ENCODE measurements at regions not wholly inside any gene's neighbourhood (a gene's known extent, or its start where the extent isn't known, plus 50 kb on each side); places are given as distances from the start of the nearest gene placed in this dataset.

GRCh38 chr9:129467739-129468666, 152.9 kb downstream of the C9orf50 start:
- Histone ChIP-seq H3K27ac (ENCODE audit: low read depth, low read length) (no peak overlapping the region), H3K27me3 (ENCODE audit: insufficient read depth, low read length) (no peaks in the 10 kb centered on the region), H3K9ac (ENCODE audit: low read depth, low read length) (no peak overlapping the region), H3K4me1 (ENCODE audit: insufficient read depth, low read length) (peaks cover 22% of the 10 kb centered on the region), H3K36me3 (ENCODE audit: insufficient read depth, low read length) (no peaks in the 10 kb centered on the region), H3K9me3 (ENCODE audit: insufficient read depth, low read depth, low read length) (no peaks in the 10 kb centered on the region), H3K4me3 (ENCODE audit: low read length) (no peak overlapping the region)
- 86% methylated on average over 19 of the region's 19 CpGs for WGBS

DNA sequence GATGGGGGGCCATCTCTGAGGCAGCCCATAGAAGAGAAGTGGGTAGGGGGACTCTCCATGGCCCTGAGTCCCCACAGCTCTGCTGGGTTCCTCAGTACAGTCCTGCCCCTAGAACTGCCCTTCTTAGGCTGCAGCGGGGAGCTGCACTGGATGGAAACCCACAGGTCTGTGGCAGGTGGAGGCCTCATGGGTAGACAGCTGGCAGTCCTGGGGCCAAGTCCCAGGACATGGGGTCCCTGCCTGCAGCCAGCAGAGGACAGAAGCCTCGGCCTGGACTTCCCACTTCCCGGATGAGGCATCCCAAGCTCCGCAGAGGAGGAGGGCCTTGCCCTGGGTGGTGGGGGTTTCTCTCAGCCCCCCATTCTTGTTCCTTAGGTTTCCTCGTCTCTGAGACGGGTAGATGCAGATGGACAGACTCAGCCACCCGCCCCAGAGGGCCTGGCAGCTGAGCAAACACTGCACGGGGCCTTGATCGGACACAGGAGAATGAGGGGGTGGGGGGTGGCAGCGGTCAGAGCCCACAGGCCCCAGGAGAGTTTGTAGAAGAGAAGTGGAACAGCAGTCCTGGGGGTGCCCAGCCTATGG, 153.8 kb downstream of the C9orf50 start:
- Histone ChIP-seq H3K27me3 (ENCODE audit: insufficient read depth, low read length) (no peaks in the 10 kb centered on the region), H3K9me3 (ENCODE audit: insufficient read depth, low read depth, low read length) (no peaks in the 10 kb centered on the region), H3K36me3 (ENCODE audit: insufficient read depth, low read length) (no peaks in the 10 kb centered on the region), H3K4me3 (ENCODE audit: low read length) (no peak overlapping the region), H3K27ac (ENCODE audit: low read depth, low read length) (no peak overlapping the region), H3K4me1 (ENCODE audit: insufficient read depth, low read length) (peaks cover 17% of the 10 kb centered on the region), H3K9ac (ENCODE audit: low read depth, low read length) (no peak overlapping the region)
- 89% methylated on average over 10 of the region's 10 CpGs for WGBS

GRCh38 chr9:129465834-129466535, 154.9 kb downstream of the C9orf50 start:
- Histone ChIP-seq H3K36me3 (ENCODE audit: insufficient read depth, low read length) (no peaks in the 10 kb centered on the region), H3K4me3 (ENCODE audit: low read length) (no peak overlapping the region), H3K9me3 (ENCODE audit: insufficient read depth, low read depth, low read length) (no peaks in the 10 kb centered on the region), H3K9ac (ENCODE audit: low read depth, low read length) (no peak overlapping the region), H3K4me1 (ENCODE audit: insufficient read depth, low read length) (peaks cover 15% of the 10 kb centered on the region), H3K27me3 (ENCODE audit: insufficient read depth, low read length) (no peaks in the 10 kb centered on the region), H3K27ac (ENCODE audit: low read depth, low read length) (no peak overlapping the region)
- WGBS = 82% methylated on average over 14 of the region's 14 CpGs

GRCh38 chr9:129464972-129465833, 155.7 kb downstream of the C9orf50 start:
- no peak overlapping the region for H3K4me3 ChIP-seq (ENCODE audit: low read length)
- no peak overlapping the region for H3K27ac ChIP-seq (ENCODE audit: low read depth, low read length)
- no peaks in the 10 kb centered on the region for H3K27me3 ChIP-seq (ENCODE audit: insufficient read depth, low read length)
- peaks cover 19% of the 10 kb centered on the region for H3K4me1 ChIP-seq (ENCODE audit: insufficient read depth, low read length)
- WGBS = 82% methylated on average over 22 of the region's 22 CpGs
- no peaks in the 10 kb centered on the region for H3K36me3 ChIP-seq (ENCODE audit: insufficient read depth, low read length)
- H3K9ac ChIP-seq (ENCODE audit: low read depth, low read length) = no peak overlapping the region
- no peaks in the 10 kb centered on the region for H3K9me3 ChIP-seq (ENCODE audit: insufficient read depth, low read depth, low read length)

GRCh38 chr9:129463994-129464393, 156.9 kb downstream of the C9orf50 start:
- no peak overlapping the region for H3K27ac ChIP-seq (ENCODE audit: low read depth, low read length)
- 0 out of 2 replicates have a peak, but pooled peaks cover 3% of the 10 kb centered on the region for H3K27me3 ChIP-seq (ENCODE audit: insufficient read depth, low read length)
- no peak overlapping the region for H3K9ac ChIP-seq (ENCODE audit: low read depth, low read length)
- H3K4me1 ChIP-seq (ENCODE audit: insufficient read depth, low read length) = peaks cover 21% of the 10 kb centered on the region
- 94% methylated on average over 5 of the region's 5 CpGs for WGBS
- no peaks in the 10 kb centered on the region for H3K36me3 ChIP-seq (ENCODE audit: insufficient read depth, low read length)
- H3K4me3 ChIP-seq (ENCODE audit: low read length) = no peak overlapping the region
- no peaks in the 10 kb centered on the region for H3K9me3 ChIP-seq (ENCODE audit: insufficient read depth, low read depth, low read length)

- no peak overlapping the region for H3K4me3 ChIP-seq (ENCODE audit: low read length)
- 89% methylated on average over 10 of the region's 10 CpGs for WGBS
- H3K4me1 ChIP-seq (ENCODE audit: insufficient read depth, low read length) = peaks cover 25% of the 10 kb centered on the region
- H3K9me3 ChIP-seq (ENCODE audit: insufficient read depth, low read depth, low read length) = no peaks in the 10 kb centered on the region
- 0 out of 2 replicates have a peak, but pooled peaks cover 3% of the 10 kb centered on the region for H3K27me3 ChIP-seq (ENCODE audit: insufficient read depth, low read length)
- no peak overlapping the region for H3K27ac ChIP-seq (ENCODE audit: low read depth, low read length)
- H3K9ac ChIP-seq (ENCODE audit: low read depth, low read length) = no peak overlapping the region
- H3K36me3 ChIP-seq (ENCODE audit: insufficient read depth, low read length) = no peaks in the 10 kb centered on the region
Measured at GRCh38 chr9:129463477-129463876, 157.4 kb downstream of the C9orf50 start.

- Histone ChIP-seq H3K36me3 (ENCODE audit: insufficient read depth, low read length) (no peaks in the 10 kb centered on the region), H3K27ac (ENCODE audit: low read depth, low read length) (no peak overlapping the region), H3K27me3 (ENCODE audit: insufficient read depth, low read length) (0 out of 2 replicates have a peak, but pooled peaks cover 3% of the 10 kb centered on the region), H3K9me3 (ENCODE audit: insufficient read depth, low read depth, low read length) (no peaks in the 10 kb centered on the region), H3K4me1 (ENCODE audit: insufficient read depth, low read length) (peaks cover 25% of the 10 kb centered on the region), H3K9ac (ENCODE audit: low read depth, low read length) (no peak overlapping the region), H3K4me3 (ENCODE audit: low read length) (no peak overlapping the region)
- WGBS = 91% methylated on average over 15 of the region's 15 CpGs
Measured at GRCh38 chr9:129462360-129462759, 158.5 kb downstream of the C9orf50 start.

- Histone ChIP-seq H3K9me3 (ENCODE audit: insufficient read depth, low read depth, low read length) (no peaks in the 10 kb centered on the region), H3K36me3 (ENCODE audit: insufficient read depth, low read length) (no peaks in the 10 kb centered on the region), H3K27me3 (ENCODE audit: insufficient read depth, low read length) (0 out of 2 replicates have a peak, but pooled peaks cover 3% of the 10 kb centered on the region), H3K4me3 (ENCODE audit: low read length) (peak overlapping the region; percentile 60), H3K4me1 (ENCODE audit: insufficient read depth, low read length) (peaks cover 25% of the 10 kb centered on the region), H3K9ac (ENCODE audit: low read depth, low read length) (peak overlapping the region; percentile 87), H3K27ac (ENCODE audit: low read depth, low read length) (peak overlapping the region; percentile 91)
- 1% methylated on average over 51 of the region's 51 CpGs for WGBS
Measured at GRCh38 chr9:129460323-129461261, 160.3 kb downstream of the C9orf50 start.

DNA sequence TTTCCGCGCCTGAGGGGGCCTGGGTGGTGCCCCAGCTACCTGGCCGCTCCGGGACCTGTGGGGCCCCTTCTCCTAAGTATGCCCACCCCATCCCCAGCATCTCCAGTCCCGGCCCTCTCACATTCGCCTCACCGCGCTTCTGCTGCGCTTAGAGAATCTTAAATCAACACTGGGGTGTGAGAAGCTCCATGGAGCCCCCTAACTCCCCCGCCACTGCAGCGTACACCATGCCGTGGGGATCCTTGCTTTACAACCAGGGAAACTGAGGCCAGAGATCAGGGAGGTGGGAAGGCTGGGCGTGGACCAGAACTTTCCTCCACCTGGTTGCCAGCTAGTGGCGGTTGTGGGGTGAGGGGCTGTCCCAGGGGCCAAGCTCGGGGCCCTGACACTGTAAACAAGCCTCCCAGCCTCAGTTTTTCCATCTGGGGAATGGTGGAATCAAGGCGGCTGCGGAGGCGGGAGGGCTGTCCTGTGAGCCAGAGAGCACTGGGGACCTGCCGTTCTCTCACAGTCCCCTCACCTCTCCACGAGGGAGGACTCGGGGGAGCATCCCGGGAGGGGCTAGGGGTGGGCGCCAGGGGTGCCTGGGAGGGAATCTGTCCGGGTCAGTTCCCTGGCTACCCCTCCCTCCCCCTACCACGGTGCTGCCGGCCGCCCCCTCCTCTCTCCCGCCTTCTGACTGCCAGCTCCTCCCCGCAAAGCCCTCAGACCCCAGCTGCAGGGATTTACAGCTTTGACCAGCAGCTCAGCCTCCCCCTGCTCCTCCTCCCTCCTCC, 161.2 kb downstream of the C9orf50 start:
- 19% methylated on average over 27 of the region's 29 CpGs for WGBS
- H3K4me1 ChIP-seq (ENCODE audit: insufficient read depth, low read length) = peaks cover 25% of the 10 kb centered on the region
- H3K9ac ChIP-seq (ENCODE audit: low read depth, low read length) = peak overlapping the region; percentile 21; the same call in 1 of the 2 replicates
- H3K36me3 ChIP-seq (ENCODE audit: insufficient read depth, low read length) = no peaks in the 10 kb centered on the region
- no peaks in the 10 kb centered on the region for H3K9me3 ChIP-seq (ENCODE audit: insufficient read depth, low read depth, low read length)
- H3K4me3 ChIP-seq (ENCODE audit: low read length) = peak overlapping the region; percentile 40
- no peak overlapping the region; the same call in 1 of the 2 replicates for H3K27ac ChIP-seq (ENCODE audit: low read depth, low read length)
- 0 out of 2 replicates have a peak, but pooled peaks cover 3% of the 10 kb centered on the region for H3K27me3 ChIP-seq (ENCODE audit: insufficient read depth, low read length)
